ENCODE measurements at regions not wholly inside any gene's neighbourhood (a gene's known extent, or its start where the extent isn't known, plus 50 kb on each side); places are given as distances from the start of the nearest gene placed in this dataset.

DNA sequence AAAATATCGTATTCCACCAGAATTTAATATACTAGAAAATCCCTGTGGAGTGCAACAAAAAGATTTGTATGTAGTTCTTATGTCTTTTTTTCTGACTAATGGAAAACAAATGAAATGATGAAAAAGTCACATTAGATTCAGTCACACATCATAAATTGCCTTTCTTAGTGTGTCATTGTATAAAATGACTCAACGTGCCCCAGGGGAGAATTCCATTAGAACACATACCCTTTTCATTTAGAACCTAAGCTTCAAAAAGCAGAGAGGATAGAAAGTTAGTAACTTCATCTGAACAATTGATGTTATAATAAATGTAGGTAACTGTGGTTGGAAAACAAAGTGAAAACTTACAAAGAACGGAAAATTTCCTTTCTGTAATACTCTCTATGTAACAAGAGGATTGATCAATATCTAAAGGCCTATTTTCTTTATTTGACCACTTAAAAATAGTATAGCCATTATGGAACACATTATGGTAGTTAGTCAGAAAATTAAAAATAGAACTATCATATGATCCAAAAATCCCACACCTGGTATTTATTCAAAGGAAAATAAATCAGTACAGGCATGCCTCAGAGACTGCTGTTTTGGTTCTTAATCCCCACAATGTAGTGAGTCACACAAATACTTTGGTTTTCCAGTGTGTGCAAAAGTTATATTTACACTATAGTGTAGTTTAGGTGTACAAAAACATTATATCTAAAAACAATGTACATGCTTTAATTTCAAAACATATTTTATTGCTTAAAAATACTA, 1016.1 kb downstream of the KCNT2 start:
- Histone ChIP-seq H3K9me2 (replicated peaks; ENCODE audit: control insufficient read depth, low read length) (no peaks in the 10 kb centered on the region), H3K9me3 (ENCODE audit: control insufficient read depth, insufficient read depth, low read length) (no peaks in the 10 kb centered on the region), H3F3A (ENCODE audit: control insufficient read depth, insufficient read depth) (no peaks in the 10 kb centered on the region), H3K79me2 (ENCODE audit: control insufficient read depth, low read length) (no peaks in the 10 kb centered on the region), H4K20me1 (ENCODE audit: control insufficient read depth, insufficient read depth, low read depth, low read length) (no peaks in the 10 kb centered on the region), H3K36me3 (ENCODE audit: control insufficient read depth, low read length) (no peaks in the 10 kb centered on the region), H3K4me3 (ENCODE audit: low read length) (no peak overlapping the region), H3K27me3 (ENCODE audit: control insufficient read depth, low read length) (no peaks in the 10 kb centered on the region), H3K4me1 (ENCODE audit: control insufficient read depth, low read length) (no peaks in the 10 kb centered on the region), H3K4me2 (ENCODE audit: low read length) (no peak overlapping the region), H3K27ac (ENCODE audit: low read depth, low read length) (no peak overlapping the region)
- TF ChIP-seq CTCF (IDR thresholded peaks at IDR 0.05; ENCODE audit: low read depth, low read length, poor library complexity, severe bottlenecking) (no peak), EZH2phosphoT487 (IDR thresholded peaks at IDR 0.05; ENCODE audit: borderline replicate concordance, low read length) (no peak)

DNA sequence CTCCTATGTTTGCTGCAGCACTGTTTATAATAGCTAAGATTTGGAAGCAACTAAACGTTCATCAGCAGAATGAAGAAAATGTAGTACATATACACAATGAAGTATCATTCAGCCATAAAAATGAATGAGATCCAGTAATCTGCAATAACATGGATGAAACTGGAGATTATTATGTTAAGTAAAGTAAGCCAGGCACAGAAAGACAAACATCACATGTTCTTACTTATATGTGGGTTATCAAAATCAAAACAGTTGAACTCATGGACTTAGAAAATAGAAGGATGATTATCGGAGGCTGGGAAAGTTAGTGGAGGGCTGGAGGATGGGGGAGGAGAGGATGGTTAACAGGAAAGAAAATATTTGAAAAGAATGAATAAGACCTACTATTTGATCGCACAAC, 1017.6 kb downstream of the KCNT2 start:
- no peaks in the 10 kb centered on the region for H3K79me2 ChIP-seq (ENCODE audit: control insufficient read depth, low read length)
- H3K27me3 ChIP-seq (ENCODE audit: control insufficient read depth, low read length), result no peaks in the 10 kb centered on the region
- H3K4me2 ChIP-seq (ENCODE audit: low read length), result no peak overlapping the region
- no peaks in the 10 kb centered on the region for H3K36me3 ChIP-seq (ENCODE audit: control insufficient read depth, low read length)
- no peaks in the 10 kb centered on the region for H4K20me1 ChIP-seq (ENCODE audit: control insufficient read depth, insufficient read depth, low read depth, low read length)
- TF ChIP-seq CTCF (IDR thresholded peaks at IDR 0.05; ENCODE audit: low read depth, low read length, poor library complexity, severe bottlenecking), result no peak
- no peak for TF ChIP-seq EZH2phosphoT487 (IDR thresholded peaks at IDR 0.05; ENCODE audit: borderline replicate concordance, low read length)
- H3K27ac ChIP-seq (ENCODE audit: low read depth, low read length), result no peak overlapping the region
- no peak overlapping the region for H3K4me3 ChIP-seq (ENCODE audit: low read length)
- H3F3A ChIP-seq (ENCODE audit: control insufficient read depth, insufficient read depth), result no peaks in the 10 kb centered on the region
- no peaks in the 10 kb centered on the region for H3K9me2 ChIP-seq (replicated peaks; ENCODE audit: control insufficient read depth, low read length)
- H3K4me1 ChIP-seq (ENCODE audit: control insufficient read depth, low read length), result no peaks in the 10 kb centered on the region
- H3K9me3 ChIP-seq (ENCODE audit: control insufficient read depth, insufficient read depth, low read length), result no peaks in the 10 kb centered on the region

DNA sequence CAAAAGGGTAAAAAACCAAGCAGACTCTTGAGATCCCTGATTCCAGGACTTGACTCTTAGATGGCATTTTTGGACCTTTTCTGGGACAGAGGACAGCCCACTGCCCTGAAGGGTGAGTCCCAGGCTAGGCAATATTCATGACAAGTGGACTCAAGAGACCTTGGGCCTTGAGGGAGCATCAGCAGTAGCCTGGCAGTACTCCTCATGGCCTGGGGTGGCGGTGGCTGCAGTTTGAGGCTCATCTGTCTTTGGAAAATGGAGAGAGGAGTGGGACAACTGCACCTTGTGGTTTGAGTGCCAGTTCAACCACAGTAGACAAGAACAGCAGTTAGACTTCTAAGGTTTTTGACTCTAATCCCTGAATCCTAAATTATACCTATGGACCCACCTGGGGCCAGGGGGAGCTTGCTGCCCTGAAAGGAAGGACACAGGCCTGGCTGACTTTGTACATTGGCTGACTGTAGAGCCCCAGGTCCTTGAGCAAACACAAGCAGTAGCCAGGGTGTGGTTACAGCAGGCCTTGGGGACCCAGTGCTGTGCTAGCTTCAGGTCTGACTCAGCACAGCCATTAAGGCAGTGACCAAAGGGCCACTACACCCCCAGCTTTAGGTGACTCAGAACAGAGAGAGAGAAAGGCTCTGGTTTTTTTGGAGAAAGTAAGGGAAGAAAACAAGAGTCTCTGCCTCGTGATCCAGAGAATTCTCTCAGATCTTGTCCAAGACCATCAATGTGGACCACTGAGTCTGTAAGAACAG, 1023.2 kb downstream of the KCNT2 start:
- no peaks in the 10 kb centered on the region for H4K20me1 ChIP-seq (ENCODE audit: control insufficient read depth, insufficient read depth, low read depth, low read length)
- H3K9me3 ChIP-seq (ENCODE audit: control insufficient read depth, insufficient read depth, low read length), result no peaks in the 10 kb centered on the region
- no peaks in the 10 kb centered on the region for H3K4me1 ChIP-seq (ENCODE audit: control insufficient read depth, low read length)
- no peaks in the 10 kb centered on the region for H3K36me3 ChIP-seq (ENCODE audit: control insufficient read depth, low read length)
- H3K4me3 ChIP-seq (ENCODE audit: low read length), result no peak overlapping the region
- no peaks in the 10 kb centered on the region for H3K27me3 ChIP-seq (ENCODE audit: control insufficient read depth, low read length)
- TF ChIP-seq CTCF (IDR thresholded peaks at IDR 0.05; ENCODE audit: low read depth, low read length, poor library complexity, severe bottlenecking), result no peak
- no peak for TF ChIP-seq EZH2phosphoT487 (IDR thresholded peaks at IDR 0.05; ENCODE audit: borderline replicate concordance, low read length)
- no peaks in the 10 kb centered on the region for H3K9me2 ChIP-seq (replicated peaks; ENCODE audit: control insufficient read depth, low read length)
- no peaks in the 10 kb centered on the region for H3F3A ChIP-seq (ENCODE audit: control insufficient read depth, insufficient read depth)
- H3K4me2 ChIP-seq (ENCODE audit: low read length), result no peak overlapping the region
- no peak overlapping the region for H3K27ac ChIP-seq (ENCODE audit: low read depth, low read length)
- H3K79me2 ChIP-seq (ENCODE audit: control insufficient read depth, low read length), result no peaks in the 10 kb centered on the region
